Neuronal stem cell (in vitro differentiated cells): ENCODE measurements at regions not wholly inside any gene's neighbourhood (a gene's known extent, or its start where the extent isn't known, plus 50 kb on each side); places are given as distances from the start of the nearest gene placed in this dataset.

ENCODE experiments used
- DNase-seq: peaks from one replicate; pipeline ENCODE4 v3.0.0-alpha.2; 2013; ENCODE audit warnings: low spot score
- H2AFZ ChIP-seq: one replicate; pipeline ENCODE4 v1.6.1; 2013; ENCODE audit warnings: mild to moderate bottlenecking, low read length, inconsistent platforms
- H2AK5ac ChIP-seq: 2 replicates; pipeline ENCODE4 v1.6.1; 2013; ENCODE audit warnings: low read depth, mild to moderate bottlenecking, inconsistent platforms, low read length, moderate library complexity, mixed read lengths
- H2BK120ac ChIP-seq: 2 replicates; pipeline ENCODE4 v1.6.1; 2013; ENCODE audit warnings: low read depth, mild to moderate bottlenecking, inconsistent platforms, low read length, moderate library complexity, mixed read lengths
- H2BK12ac ChIP-seq: one replicate; pipeline ENCODE4 v1.6.1; 2013; ENCODE audit warnings: low read length, inconsistent platforms
- H2BK15ac ChIP-seq: 2 replicates; pipeline ENCODE4 v1.6.1; 2013; ENCODE audit warnings: mild to moderate bottlenecking, low read length, inconsistent platforms, mixed read lengths
- H2BK5ac ChIP-seq: one replicate; pipeline ENCODE4 v1.6.1; 2013; ENCODE audit warnings: inconsistent platforms, mild to moderate bottlenecking, low read length, moderate library complexity
- H3K14ac ChIP-seq: one replicate; pipeline ENCODE4 v1.6.1; 2013; ENCODE audit warnings: low read length, inconsistent platforms
- H3K18ac ChIP-seq: 2 replicates; pipeline ENCODE4 v1.6.1; 2013; ENCODE audit warnings: low read length, inconsistent platforms
- H3K23ac ChIP-seq: 2 replicates; pipeline ENCODE4 v1.6.1; 2013; ENCODE audit warnings: low read depth, mild to moderate bottlenecking, mixed read lengths, low read length, inconsistent platforms; ENCODE audit not compliant: poor library complexity
- H3K27ac ChIP-seq: replicated peaks from 3 replicates; pipeline ENCODE4 v1.5.1; 2013; ENCODE audit warnings: low read length, inconsistent platforms
- H3K27me3 ChIP-seq, 3 experiments: 2 replicates each; pipeline ENCODE4 v1.6.1; 2013; ENCODE audit warnings: low read length in 3 of 3, mild to moderate bottlenecking in 2 of 3, inconsistent platforms in 1 of 3, low read depth in 1 of 3, mixed read lengths in 1 of 3, moderate library complexity in 1 of 3; ENCODE audit not compliant: control insufficient read depth in 3 of 3, insufficient read depth in 3 of 3
- H3K36me3 ChIP-seq, 2 donors: replicated peaks in 1 of 2; 2 replicates each; pipeline ENCODE4 v1.6.1; 2013; ENCODE audit warnings: low read length in 2 of 2; ENCODE audit not compliant: control insufficient read depth in 2 of 2, insufficient read depth in 2 of 2
- H3K4ac ChIP-seq: 2 replicates; pipeline ENCODE4 v1.6.1; 2013; ENCODE audit warnings: inconsistent platforms, mild to moderate bottlenecking, low read length, moderate library complexity
- H3K4me1 ChIP-seq, 2 donors: 1 replicate in 1 of 2; 2 replicates in 1 of 2; pipeline ENCODE4 v1.6.1; 2013; ENCODE audit warnings: low read length in 2 of 2, low read depth in 1 of 2; ENCODE audit not compliant: control insufficient read depth in 2 of 2, insufficient read depth in 1 of 2
- H3K4me2 ChIP-seq: one replicate; pipeline ENCODE4 v1.6.1; 2013; ENCODE audit warnings: mild to moderate bottlenecking, low read length, inconsistent platforms; ENCODE audit not compliant: insufficient read depth, poor library complexity, severe bottlenecking
- H3K4me3 ChIP-seq, 2 donors: 2 replicates each; pipeline ENCODE4 v1.5.1; 2013; ENCODE audit warnings: low read length in 2 of 2, mild to moderate bottlenecking in 2 of 2, inconsistent platforms in 1 of 2, moderate library complexity in 1 of 2
- H3K79me1 ChIP-seq: one replicate; pipeline ENCODE4 v1.6.1; 2013; ENCODE audit warnings: low read depth, mild to moderate bottlenecking, inconsistent platforms, low read length, moderate library complexity
- H3K9ac ChIP-seq: one replicate; pipeline ENCODE4 v1.6.1; 2013; ENCODE audit warnings: mild to moderate bottlenecking, low read depth, low read length, inconsistent platforms; ENCODE audit not compliant: poor library complexity
- H3K9me3 ChIP-seq, 2 donors: replicated peaks in 1 of 2; 2 replicates each; pipeline versions ENCODE3 to v1.6.1; 2013; ENCODE audit warnings: low read length in 2 of 2, mild to moderate bottlenecking in 2 of 2, inconsistent platforms in 1 of 2, low read depth in 1 of 2, mixed read lengths in 1 of 2, moderate library complexity in 1 of 2; ENCODE audit not compliant: control insufficient read depth in 2 of 2, insufficient read depth in 1 of 2
- H4K8ac ChIP-seq: one replicate; pipeline ENCODE4 v1.6.1; 2013; ENCODE audit warnings: low read depth, mild to moderate bottlenecking, inconsistent platforms, low read length, moderate library complexity
- H4K91ac ChIP-seq: one replicate; pipeline ENCODE4 v1.6.1; 2013; ENCODE audit warnings: low read length, low read depth, mild to moderate bottlenecking, inconsistent platforms; ENCODE audit not compliant: poor library complexity
- whole genome bisulfite sequencing, 2 donors: extraction: QIAGEN DNeasy Blood & Tissue Kit; methylation state at CpG; one replicate each; pipeline ENCODE4 v1.1.7; 2013; ENCODE audit warnings: missing lambda C conversion rate in 2 of 2, mixed read lengths in 1 of 2; ENCODE audit not compliant: insufficient read length in 2 of 2, insufficient replicate concordance in 1 of 2; ENCODE audit errors: extremely low coverage in 2 of 2; 5-methylcytosine and 5-hydroxymethylcytosine counted together

- Histone ChIP-seq H3K79me1 (no peaks in the 10 kb centered on the region), H3K4me3 (no peak overlapping the region), H4K91ac (no peak overlapping the region), H3K9ac (no peak overlapping the region), H2BK5ac (no peak overlapping the region), H2BK12ac (no peak overlapping the region), H2BK120ac (no peak overlapping the region), H3K4me2 (no peak overlapping the region), H3K4ac (no peak overlapping the region), H4K8ac (no peak overlapping the region), H2BK15ac (no peak overlapping the region), H2AK5ac (no peak overlapping the region), H3K27me3 (no peaks in the 10 kb centered on the region), H3K18ac (no peak overlapping the region), H3K9me3 (peaks cover 7 to 10% of the 10 kb centered on the region in 2 donors), H3K36me3 (no peaks in the 10 kb centered on the region), H3K4me1 (no peaks in the 10 kb centered on the region), H3K14ac (no peak overlapping the region), H3K27ac (no peak overlapping the region), H3K23ac (no peak overlapping the region), H2AFZ (no peak overlapping the region)
- DNase-seq, result no peak
- WGBS, 2 donors, result no CpG with 5 or more reads among the region's 10 CpGs
These were observed 216.5 kb upstream of the PITRM1 start for GRCh38 chr10:3389130-3389529.

- DNase-seq, result no peak
- H3K4me2 ChIP-seq, result no peak overlapping the region
- no peak overlapping the region for H3K4me3 ChIP-seq
These were observed 212.9 kb upstream of the PITRM1 start for GRCh38 chr10:3385487-3385886.

GRCh38 chr10:3382092-3382491 lies 209.5 kb upstream of the PITRM1 start:
- Histone ChIP-seq H3K4me3 (no peak overlapping the region), H3K9me3 (peaks cover 10 to 14% of the 10 kb centered on the region in 2 donors), H3K27ac (no peak overlapping the region), H3K27me3 (peaks cover 0 to 3% (median 2%) of the 10 kb centered on the region in 3 experiments), H3K4me2 (no peak overlapping the region), H2BK120ac (no peak overlapping the region), H4K91ac (no peak overlapping the region), H3K9ac (no peak overlapping the region), H2AK5ac (no peak overlapping the region), H3K14ac (no peak overlapping the region), H3K18ac (no peak overlapping the region), H2BK15ac (no peak overlapping the region), H3K36me3 (peaks cover 0 to 1% of the 10 kb centered on the region in 2 donors), H3K79me1 (no peaks in the 10 kb centered on the region), H3K4me1 (no peaks in the 10 kb centered on the region), H3K23ac (no peak overlapping the region), H2BK5ac (no peak overlapping the region), H2AFZ (no peak overlapping the region), H2BK12ac (no peak overlapping the region), H3K4ac (no peak overlapping the region), H4K8ac (no peak overlapping the region)
- no peak for DNase-seq
- WGBS, 2 donors, result no CpG with 5 or more reads among the region's 2 CpGs

More at GRCh38 chr10:3385487-3385886, 212.9 kb upstream of the PITRM1 start:
- H2BK12ac ChIP-seq, result no peak overlapping the region
- H3K36me3 ChIP-seq, result no peaks in the 10 kb centered on the region
- H3K14ac ChIP-seq, result no peak overlapping the region
- H2AFZ ChIP-seq, result no peak overlapping the region
- no peak overlapping the region for H4K91ac ChIP-seq
- H2BK120ac ChIP-seq, result no peak overlapping the region
- H3K4ac ChIP-seq, result no peak overlapping the region
- H3K23ac ChIP-seq, result no peak overlapping the region
- no peak overlapping the region for H3K27ac ChIP-seq
- no peak overlapping the region for H3K18ac ChIP-seq
- no peaks in the 10 kb centered on the region for H3K79me1 ChIP-seq
- H3K4me1 ChIP-seq, result no peaks in the 10 kb centered on the region
- no peak overlapping the region for H4K8ac ChIP-seq
- H3K9me3 ChIP-seq, result peaks cover 9 to 10% of the 10 kb centered on the region in 2 donors
- H2AK5ac ChIP-seq, result no peak overlapping the region
- no CpG with 5 or more reads among the region's 2 CpGs for WGBS, 2 donors
- H2BK15ac ChIP-seq, result no peak overlapping the region
- H3K9ac ChIP-seq, result no peak overlapping the region
- H2BK5ac ChIP-seq, result no peak overlapping the region
- H3K27me3 ChIP-seq, result no peaks in the 10 kb centered on the region

- WGBS, 2 donors, result 100% methylated on average over 1 of the region's 7 CpGs; no CpG with 5 or more reads in 1 of the 2 donors
- no peak overlapping the region for H3K9ac ChIP-seq
- H3K4me1 ChIP-seq, result no peaks in the 10 kb centered on the region
- H2AK5ac ChIP-seq, result no peak overlapping the region
- no peak overlapping the region for H3K27ac ChIP-seq
- H2BK5ac ChIP-seq, result no peak overlapping the region
- H3K4me2 ChIP-seq, result no peak overlapping the region
- DNase-seq, result no peak
- H3K27me3 ChIP-seq, result peaks cover 0 to 3% (median 2%) of the 10 kb centered on the region in 3 experiments
- no peak overlapping the region for H3K18ac ChIP-seq
- H3K4me3 ChIP-seq, result no peak overlapping the region
- no peaks in the 10 kb centered on the region for H3K79me1 ChIP-seq
- no peak overlapping the region for H3K4ac ChIP-seq
- H2BK12ac ChIP-seq, result no peak overlapping the region
- H3K36me3 ChIP-seq, result peaks cover 0 to 1% of the 10 kb centered on the region in 2 donors
- H3K9me3 ChIP-seq, result peaks cover 5 to 12% of the 10 kb centered on the region in 2 donors
- no peak overlapping the region for H4K8ac ChIP-seq
- H3K14ac ChIP-seq, result no peak overlapping the region
- H2AFZ ChIP-seq, result no peak overlapping the region
- no peak overlapping the region for H3K23ac ChIP-seq
- H4K91ac ChIP-seq, result no peak overlapping the region
- no peak overlapping the region for H2BK15ac ChIP-seq
- no peak overlapping the region for H2BK120ac ChIP-seq
These were observed 207.9 kb upstream of the PITRM1 start for GRCh38 chr10:3380406-3381050.
